GM18498 (cell line): ENCODE measurements at regions not wholly inside any gene's neighbourhood (a gene's known extent, or its start where the extent isn't known, plus 50 kb on each side); places are given as distances from the start of the nearest gene placed in this dataset.
A peak's percentile ranks its signal among the peaks of the same experiment; 100 is the strongest.

Experiments used
- ATAC-seq: cut with Tn5 transposase; IDR thresholded peaks from one replicate; pipeline ENCODE4 v1.9.1; 2021; ENCODE audit warnings: mild to moderate bottlenecking, moderate library complexity; ENCODE audit not compliant: unreplicated experiment

DNA sequence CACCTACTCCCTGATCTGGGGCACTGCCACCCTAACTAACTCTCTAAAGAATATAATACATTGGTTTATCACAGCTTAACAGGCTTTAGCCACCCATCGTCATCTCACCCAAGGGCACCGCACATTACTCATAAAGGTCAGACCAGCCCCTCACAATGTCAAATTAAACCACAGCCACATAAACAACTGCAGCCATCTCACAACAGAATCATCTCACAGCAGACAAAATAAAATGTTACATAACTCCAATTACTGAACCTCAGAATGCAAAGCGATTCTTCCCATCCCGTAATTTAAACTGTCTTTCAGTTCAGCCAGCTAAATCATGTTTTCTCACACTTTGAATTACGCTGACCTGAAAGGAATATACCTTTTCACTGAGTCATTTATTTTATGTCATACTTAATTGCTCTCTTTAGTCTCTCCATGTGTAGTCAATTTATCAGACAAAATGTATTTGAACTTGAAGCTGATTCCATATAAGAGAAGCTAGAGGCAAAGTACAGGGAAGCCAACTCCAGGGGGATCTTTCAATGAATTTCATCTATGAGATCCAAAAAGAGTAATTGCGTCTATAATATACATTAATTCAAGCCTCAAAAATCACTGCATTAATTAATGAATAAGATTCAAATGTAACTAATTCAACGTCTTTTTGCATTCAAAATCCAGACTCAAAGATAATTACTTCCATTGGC is 96.9 kb upstream of the NEBL start:
- ATAC-seq, result no peak

DNA sequence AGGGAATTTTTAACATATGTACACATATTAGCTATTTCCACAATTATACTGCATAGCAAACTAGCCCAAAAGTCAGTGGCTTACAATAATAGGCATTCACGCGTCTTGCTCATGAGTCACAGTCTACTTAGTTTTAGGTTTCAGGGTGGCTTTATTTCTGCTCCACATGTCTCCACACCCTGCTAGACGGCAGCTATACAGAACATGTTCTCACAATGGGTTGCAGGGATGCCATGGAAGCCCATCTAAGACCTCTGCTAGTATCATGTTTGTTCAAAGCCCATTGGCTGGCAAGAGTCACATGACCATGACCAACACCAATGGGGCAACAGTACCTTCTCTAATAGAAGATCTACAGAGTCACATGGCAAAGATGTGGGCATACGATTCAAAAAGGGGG is 96.3 kb upstream of the NEBL start:
- no peak for ATAC-seq

DNA sequence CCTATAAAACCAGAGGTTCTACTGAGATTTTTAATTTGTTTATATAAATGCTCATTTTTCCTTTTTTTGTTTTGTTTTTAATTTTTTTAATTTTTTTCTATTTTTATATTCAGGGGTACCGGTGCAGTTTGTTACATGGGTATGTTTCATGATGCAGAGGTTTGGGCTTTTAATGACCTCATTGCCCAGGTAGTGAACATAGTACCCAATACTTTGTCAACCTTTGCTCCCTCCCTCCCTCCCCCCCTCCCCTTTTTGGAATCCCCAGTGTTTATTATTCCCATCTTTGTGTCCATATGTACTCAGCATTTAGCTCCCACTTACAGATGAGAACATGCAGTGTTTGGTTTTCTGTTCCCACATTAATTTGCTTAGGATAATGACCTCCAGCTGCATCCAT is 94.4 kb upstream of the NEBL start:
- ATAC-seq, result no peak

DNA sequence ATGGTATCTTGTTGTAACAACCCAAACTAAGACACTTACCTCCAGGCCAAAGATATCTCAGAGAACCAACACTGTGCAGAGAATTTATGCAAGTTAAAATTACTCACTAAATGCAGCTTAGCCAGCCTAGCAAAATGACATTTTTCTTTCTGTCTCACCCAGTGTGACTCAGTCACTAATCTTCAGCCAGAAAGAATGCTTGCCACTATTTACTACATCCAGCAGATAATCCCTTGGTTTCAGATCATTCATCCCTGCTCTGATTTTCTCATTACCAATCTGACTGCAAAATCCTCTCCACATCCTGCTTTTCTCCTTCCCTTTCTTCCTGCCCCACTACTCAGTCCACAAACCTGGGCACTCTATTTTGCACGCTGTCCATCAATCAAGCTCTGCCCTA is 93.5 kb upstream of the NEBL start:
- ATAC-seq, result no peak

DNA sequence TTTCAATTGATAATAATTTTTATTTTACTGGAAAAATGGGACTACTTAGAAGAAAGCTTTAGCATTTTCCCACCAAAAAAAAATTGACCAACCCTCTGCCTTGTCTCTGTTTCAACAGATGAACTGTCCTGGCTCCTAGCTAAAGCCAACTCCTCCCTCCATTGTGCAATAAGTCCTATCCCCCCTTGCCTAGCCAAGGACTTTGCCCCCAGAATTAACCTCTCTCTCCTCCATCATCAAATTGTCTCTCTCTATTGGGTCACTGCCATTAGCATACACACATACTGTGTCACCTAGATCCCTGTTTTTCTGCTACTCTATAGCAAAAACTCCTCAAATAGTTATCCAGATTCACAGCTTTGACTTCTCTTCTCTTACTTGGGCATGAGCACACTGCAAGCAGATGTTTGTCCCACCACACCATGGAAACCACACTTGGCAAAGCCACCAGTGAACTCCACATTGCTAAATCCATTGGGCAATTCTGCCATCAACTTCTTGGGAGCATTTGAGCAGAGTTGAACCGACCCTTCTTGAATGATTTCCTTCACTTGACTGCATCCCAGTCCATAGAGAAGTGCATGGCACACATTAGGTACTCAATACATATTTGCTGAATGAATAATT is 91.4 kb upstream of the NEBL start:
- ATAC-seq, result no peak

DNA sequence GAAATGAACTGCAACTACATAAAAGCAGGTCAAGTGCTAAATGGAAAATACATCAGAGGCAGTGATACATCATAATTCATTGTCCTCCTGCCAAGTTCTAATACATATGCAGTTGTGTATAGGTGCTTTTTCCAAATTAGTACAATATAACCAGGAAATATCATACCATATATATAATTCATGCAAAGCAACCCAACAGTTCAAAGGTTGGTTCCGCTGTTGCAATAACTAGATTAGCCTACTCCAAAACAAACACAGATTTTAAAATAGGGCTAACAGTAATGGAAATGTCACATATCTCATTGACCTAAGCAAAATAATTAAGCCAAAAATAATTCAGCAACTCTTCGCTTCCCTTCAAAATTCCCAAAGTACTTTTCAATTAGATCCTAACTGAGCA is 88.9 kb upstream of the NEBL start:
- no peak for ATAC-seq

DNA sequence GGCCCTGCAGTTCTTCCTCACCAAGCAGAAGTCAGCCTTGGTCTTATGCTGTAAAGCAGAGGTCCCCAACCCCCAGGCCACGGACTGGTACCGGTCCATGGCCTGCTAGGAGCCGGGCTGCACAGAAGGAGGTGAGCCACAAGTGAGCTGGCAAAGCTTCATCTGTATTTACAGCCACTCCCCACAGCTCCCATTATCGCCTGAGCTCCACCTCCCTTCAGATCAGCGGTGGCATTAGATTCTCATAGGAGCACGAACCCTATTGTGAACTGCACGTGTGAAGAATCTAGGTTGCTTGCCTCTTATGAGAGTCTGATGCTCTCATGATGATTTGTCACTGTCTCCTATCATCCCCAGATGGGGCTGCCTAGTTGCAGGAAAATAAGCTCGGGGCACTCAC is 87.6 kb upstream of the NEBL start:
- no peak for ATAC-seq

DNA sequence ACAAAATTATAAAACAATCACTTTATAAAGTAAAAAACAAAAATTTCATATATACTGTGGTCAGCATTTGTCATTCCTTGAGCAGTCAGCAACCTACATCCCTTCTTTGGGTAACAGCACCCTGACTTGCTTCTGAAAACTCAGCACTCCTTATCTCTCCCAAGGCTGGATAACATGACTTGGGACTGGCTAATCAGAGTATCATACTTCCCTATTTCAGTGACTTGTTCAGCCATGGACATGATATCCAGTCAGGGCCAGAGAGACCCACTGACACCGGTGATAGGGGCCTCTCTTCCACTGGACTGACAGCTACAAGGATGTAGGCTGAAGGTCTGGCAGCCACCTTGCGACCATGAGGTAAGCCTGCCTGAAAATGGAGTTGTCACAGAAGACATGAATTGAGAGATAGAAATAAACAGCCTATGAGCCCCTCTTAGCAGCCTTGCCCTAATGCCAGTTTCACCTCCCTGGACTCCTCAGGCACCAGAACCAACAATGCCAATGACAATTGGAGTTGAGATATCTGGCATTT is 84.4 kb upstream of the NEBL start:
- ATAC-seq, result no peak

DNA sequence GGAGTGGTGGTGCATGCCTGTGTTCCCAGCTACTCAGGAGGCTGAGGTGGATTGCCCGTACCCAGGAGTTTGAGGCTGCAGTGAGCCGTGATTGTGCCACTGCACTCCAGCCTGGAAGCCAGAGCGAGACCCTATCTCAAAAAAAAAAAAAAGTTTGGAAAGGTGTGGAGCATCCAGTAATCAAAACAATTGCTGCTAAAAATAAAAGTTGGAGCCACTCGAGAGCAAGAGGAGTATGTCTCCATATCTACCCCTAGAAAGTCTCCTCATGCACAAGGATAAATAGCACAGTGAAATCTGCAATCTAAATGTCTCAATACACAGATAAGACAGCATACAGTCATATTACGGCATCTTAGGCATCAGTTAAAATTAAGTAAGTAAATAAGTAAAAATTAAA is 81.5 kb upstream of the NEBL start:
- no peak for ATAC-seq

DNA sequence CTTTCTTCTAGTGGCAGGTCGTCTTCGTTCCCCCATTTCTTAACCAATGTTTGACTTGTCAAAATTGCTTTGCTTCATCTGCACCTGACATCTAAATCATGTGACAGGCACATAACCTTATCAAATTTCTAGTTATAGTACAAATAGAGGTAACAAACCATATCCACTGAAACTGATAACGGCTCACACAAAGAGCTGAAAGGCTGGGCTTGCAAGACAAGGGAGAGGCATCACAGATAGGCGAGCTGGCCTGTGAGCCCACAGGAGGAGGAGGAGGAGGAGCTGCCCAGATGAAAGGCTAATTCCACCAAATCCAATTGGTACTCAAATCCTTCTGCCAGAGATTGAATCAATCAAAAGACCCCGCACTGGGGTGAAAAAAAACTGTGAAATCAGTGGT is 80.2 kb upstream of the NEBL start:
- no peak for ATAC-seq

DNA sequence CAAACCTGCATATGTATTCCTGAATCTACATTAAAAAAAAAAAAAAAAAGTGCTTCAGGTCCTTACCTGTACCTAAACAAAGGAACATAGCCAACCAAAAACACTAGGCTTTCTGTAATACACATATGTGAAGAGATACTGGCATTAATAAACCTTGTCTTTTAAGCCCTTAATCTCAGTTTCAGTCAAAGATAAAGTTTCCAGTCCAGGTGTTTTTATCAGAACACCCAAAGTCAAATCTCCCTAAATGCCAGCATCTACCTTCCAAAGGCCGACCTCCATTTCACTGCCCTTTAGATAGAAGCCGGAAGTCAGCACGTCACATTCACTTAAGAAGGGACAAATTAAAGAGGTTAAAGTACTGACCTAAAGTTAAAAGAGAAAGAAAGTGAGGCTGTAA is 79.8 kb upstream of the NEBL start:
- ATAC-seq, result no peak

DNA sequence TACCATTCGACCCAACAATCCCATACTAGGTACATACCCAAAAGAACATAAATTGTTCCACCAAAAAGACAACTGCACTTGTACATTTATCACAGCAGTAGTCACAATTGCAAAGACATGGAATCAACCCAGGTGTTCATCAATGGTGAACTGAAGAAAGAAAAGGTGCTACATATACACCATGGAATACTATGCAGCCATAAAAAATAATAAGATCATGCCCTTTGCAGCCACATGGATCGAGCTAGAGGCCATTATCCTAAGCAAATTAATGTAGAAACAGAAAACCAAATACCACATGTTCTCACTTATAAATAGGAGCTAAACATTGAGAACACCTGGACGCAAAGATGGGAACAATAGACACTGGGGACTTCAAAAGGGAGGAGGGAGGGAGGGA is 79.3 kb upstream of the NEBL start:
- no peak for ATAC-seq

DNA sequence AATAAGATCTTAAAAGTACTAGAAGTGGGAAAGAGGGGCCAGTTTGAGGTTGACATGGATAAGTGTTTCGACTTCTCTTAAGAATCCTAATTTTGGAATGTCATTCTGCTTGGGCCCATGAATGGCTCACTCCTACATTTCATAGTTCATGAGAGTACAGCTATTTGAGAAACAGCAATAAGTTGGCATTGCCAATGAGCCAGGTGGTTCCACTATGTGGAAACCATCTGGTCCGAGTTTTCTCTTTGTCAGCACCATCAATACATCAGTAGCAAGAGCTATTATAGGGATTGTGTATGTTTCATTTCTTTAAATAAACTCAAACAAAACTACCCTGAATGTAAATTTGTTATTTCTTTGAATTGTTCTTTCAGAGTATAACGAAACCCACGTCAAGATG is 78.1 kb upstream of the NEBL start:
- no peak for ATAC-seq

DNA sequence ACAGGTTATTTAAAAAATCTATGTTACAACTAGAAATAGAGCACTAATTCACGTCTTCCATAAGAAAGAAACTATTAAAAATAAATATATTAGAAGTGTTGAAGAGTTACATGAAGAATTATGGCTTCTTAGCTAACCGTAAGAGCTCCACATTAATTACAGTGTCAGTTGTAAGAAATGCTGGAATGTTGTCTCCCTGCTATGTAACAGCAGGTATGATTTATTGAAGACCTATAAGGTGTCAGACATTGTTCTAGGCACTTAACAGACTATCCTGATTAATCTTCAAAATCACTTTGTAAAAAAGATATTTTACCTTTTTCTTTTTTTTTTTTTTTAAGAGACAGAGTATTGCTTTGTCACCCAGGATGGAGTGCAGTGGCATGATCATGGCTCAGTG is 75.8 kb upstream of the NEBL start:
- no peak for ATAC-seq

DNA sequence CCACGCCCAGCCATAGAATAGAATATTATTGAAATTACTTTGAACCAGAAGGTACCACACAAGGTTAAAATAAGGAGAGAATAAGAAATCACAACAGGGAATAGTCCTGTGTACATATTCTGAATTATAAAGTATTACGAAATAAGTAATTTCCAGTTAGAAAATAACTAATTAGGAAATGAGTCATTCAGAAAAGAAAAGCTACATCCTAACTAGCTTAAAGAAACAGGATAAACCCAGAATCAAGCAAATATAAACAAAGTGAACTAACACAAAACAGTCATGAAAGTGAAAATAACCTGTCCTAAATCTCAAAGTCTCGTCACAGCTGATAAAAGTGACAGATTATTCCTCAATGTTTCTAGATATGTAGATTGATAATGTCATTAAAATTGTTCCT is 74.8 kb upstream of the NEBL start:
- no peak for ATAC-seq

DNA sequence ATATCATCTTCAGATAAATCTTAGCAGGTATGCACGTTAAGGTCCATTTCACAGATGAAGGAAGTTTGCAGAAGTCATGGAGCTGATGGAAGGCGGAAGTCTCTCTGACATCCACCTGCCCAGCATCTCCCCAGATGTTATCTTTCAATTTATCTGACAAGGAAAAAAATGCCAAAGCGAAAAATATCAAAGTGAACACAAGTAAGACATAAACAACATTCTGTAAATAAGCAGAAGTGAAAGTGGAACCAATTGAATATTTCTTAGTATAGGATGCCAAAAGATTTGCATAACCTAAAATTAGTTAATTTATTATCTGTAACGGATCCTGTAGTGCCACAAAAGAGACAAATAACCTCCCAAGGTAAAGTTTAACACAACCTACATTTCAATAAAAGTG is 73.6 kb upstream of the NEBL start:
- peak; percentile 96 for ATAC-seq

DNA sequence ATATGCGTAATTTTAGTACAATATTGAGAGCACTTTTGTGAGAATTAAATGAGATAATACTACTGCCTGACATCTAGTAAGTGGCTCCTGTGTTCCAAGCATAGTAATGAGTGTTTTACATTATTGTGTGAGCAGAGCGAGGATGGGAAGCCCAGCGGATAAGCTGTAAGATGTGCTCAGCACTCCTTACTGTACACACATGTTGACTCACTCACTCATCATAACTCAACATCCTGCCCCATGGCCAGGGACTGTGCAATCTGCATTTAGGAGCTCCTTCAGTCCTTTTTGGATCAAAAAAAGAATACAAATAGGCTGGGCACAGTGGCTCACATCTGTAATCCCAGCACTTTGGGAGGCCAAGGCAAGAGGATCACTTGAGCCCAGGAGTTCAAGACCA is 72.9 kb upstream of the NEBL start:
- ATAC-seq, result peak; percentile 7

DNA sequence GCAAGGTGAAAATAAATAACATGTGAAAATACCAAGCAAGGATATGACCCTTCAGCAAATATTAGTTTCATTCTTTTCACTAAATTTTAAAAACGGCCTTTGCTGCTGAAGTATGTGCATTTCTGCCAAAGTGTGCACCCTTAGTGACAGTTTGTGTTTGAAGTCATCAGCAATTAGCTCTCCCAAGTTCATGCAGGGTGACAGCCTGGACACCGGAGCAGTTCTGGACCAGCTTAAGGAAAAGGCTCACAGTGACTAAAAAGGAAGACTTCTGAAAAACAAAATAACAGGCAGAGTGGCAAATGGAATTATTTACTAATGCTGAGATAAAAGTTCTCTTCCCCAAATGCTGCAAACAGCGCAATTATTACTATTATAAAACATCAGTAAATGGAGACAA is 69.3 kb upstream of the NEBL start:
- no peak for ATAC-seq

DNA sequence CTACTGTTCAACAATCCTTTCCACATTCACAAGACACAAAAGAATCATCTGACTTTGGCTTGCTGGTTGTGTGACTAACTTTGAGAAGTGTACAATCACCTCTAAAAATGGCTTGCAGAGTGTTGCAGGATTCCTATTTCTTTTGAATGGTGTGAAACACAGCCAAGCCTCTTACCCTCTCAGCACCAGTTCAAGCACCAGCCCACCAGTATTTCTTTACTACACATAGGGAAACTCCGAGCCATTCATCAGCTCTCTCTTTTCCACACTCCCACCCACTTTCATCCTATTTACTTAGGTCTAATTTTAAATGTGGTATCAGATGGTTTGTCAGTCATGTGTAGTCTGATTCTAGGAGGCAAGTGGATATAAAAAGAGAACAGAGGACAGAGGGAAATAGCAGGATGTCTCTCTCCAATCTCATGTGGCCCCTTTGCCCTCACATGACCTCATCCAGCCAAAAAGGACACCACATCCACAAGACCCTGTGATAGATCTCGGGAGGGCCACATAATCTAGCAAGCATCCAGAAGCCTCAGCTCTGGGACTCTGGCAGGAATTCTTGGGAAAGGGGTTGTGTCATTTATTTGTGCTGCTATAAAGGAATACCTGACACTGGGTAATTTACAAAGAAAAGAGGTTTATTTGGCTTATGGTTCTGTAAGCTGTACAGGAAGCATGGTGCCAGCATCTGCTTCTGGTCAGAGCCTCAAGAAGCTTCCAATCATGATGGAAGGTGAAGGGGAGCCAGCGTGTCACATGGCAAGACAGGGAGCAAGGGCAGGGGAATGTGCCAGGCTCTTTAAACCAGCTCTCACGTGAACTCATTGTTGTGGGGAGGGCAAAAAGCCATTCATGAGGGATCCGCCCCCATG is 66.8 kb upstream of the NEBL start:
- no peak for ATAC-seq

DNA sequence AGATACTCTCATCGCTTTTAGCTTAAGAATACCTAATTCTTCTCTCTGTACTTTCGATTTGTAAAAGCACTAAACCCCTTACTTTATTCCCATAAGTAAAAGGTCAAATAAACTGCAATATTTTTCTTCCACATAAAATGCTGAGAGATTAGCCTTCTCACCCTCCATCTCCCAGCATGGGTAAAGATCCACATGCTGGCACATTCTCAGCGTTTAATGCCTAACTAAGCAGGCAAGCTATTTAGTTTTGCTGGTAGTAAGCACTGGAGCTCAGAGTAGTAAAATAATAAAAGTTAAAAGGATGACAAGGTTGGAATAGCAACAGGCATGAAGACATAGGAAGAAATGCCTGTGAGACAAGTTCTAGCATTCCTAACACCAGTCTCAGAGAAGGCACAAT is 65.9 kb upstream of the NEBL start:
- ATAC-seq, result no peak

DNA sequence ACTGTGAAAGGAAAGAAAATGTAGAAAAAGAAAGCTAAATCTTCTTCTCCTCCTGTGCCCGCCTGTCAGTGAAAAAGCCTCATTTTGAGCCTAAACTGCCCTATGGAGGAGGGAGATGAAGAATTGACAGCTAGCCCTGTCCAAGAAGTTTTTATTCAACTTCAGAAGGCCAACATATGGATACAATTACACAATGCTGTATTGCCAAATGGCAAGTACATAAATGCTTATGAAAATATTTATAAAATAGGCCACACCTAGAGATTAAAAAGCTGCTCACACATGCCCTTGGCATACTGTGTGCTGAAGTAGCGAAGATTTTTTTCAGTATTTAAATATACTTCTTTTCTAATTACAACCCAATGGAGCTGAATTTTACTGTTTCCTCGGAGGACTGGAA is 65.1 kb upstream of the NEBL start:
- no peak for ATAC-seq

DNA sequence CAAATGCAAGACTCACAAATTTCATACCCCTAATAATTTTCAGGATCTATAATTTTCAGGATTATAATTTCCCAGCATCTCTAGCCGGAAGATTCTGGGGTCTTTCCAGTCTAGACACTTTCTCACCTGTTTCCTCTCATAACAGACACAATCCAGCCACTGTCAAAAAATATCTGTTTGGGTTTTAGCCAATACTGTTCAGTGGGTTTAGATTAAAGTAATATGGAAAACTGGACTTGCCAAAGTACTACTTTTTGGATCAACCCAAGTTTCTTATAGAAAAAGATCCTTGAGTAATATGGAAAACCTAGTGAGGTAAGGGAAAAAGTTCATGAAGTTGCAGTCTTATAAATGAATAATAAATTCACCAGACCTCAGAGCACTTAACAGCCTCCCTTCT is 62.1 kb upstream of the NEBL start:
- ATAC-seq, result no peak
